H1 (cell line): ENCODE measurements at regions not wholly inside any gene's neighbourhood (a gene's known extent, or its start where the extent isn't known, plus 50 kb on each side); places are given as distances from the start of the nearest gene placed in this dataset.

Experiments used
- CTBP2 ChIP-seq: IDR thresholded peaks from 2 replicates; pipeline ENCODE4 v1.7.0; 2011; ENCODE audit warnings: borderline replicate concordance, mild to moderate bottlenecking, moderate library complexity, mixed read lengths, low read length; ENCODE audit not compliant: insufficient read depth, insufficient read length
- FOSL1 ChIP-seq: IDR thresholded peaks from 2 replicates; pipeline ENCODE4 v1.6.1; 2011; ENCODE audit warnings: mild to moderate bottlenecking, low read depth, low read length, moderate library complexity; ENCODE audit not compliant: insufficient read depth
- TF ChIP-seq, protein P1 (sequence below): fragments of 300-600 bp; sonication (generic); IDR thresholded peaks from 2 replicates; pipeline ENCODE4 v1.7.1; 2012; ENCODE audit warnings: low read length, moderate library complexity, mild to moderate bottlenecking, inconsistent platforms; ENCODE audit not compliant: insufficient replicate concordance

DNA sequence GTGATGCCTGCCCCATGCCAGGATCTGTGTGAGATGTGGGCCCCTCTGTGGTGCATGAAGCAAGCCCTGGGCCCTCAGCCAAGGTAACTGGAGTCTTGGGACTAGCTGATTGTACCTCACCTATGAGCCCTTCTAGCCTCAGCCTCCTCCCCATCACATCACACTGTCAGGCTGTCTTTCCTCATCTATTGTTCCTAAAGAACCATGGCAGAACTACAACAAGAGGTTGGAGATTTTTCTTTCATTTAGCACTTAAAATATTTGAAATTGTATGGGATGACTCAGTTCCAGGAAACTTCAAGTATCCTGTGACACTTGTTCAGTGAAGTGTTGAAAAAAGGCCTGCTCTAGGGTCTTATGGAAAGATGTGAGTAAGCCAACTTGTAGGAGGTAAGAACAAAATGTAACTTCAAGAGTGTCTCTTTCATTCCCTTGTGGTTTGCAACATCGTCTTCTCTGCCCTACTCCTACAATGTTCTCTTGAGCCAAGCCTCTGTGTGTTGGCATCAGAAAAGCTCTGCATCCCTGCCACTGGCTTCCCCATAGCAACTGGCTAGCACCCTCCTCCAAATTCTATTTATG, 58.7 kb upstream of the TIPARP start (continued):
- TF ChIP-seq, protein P1, sequence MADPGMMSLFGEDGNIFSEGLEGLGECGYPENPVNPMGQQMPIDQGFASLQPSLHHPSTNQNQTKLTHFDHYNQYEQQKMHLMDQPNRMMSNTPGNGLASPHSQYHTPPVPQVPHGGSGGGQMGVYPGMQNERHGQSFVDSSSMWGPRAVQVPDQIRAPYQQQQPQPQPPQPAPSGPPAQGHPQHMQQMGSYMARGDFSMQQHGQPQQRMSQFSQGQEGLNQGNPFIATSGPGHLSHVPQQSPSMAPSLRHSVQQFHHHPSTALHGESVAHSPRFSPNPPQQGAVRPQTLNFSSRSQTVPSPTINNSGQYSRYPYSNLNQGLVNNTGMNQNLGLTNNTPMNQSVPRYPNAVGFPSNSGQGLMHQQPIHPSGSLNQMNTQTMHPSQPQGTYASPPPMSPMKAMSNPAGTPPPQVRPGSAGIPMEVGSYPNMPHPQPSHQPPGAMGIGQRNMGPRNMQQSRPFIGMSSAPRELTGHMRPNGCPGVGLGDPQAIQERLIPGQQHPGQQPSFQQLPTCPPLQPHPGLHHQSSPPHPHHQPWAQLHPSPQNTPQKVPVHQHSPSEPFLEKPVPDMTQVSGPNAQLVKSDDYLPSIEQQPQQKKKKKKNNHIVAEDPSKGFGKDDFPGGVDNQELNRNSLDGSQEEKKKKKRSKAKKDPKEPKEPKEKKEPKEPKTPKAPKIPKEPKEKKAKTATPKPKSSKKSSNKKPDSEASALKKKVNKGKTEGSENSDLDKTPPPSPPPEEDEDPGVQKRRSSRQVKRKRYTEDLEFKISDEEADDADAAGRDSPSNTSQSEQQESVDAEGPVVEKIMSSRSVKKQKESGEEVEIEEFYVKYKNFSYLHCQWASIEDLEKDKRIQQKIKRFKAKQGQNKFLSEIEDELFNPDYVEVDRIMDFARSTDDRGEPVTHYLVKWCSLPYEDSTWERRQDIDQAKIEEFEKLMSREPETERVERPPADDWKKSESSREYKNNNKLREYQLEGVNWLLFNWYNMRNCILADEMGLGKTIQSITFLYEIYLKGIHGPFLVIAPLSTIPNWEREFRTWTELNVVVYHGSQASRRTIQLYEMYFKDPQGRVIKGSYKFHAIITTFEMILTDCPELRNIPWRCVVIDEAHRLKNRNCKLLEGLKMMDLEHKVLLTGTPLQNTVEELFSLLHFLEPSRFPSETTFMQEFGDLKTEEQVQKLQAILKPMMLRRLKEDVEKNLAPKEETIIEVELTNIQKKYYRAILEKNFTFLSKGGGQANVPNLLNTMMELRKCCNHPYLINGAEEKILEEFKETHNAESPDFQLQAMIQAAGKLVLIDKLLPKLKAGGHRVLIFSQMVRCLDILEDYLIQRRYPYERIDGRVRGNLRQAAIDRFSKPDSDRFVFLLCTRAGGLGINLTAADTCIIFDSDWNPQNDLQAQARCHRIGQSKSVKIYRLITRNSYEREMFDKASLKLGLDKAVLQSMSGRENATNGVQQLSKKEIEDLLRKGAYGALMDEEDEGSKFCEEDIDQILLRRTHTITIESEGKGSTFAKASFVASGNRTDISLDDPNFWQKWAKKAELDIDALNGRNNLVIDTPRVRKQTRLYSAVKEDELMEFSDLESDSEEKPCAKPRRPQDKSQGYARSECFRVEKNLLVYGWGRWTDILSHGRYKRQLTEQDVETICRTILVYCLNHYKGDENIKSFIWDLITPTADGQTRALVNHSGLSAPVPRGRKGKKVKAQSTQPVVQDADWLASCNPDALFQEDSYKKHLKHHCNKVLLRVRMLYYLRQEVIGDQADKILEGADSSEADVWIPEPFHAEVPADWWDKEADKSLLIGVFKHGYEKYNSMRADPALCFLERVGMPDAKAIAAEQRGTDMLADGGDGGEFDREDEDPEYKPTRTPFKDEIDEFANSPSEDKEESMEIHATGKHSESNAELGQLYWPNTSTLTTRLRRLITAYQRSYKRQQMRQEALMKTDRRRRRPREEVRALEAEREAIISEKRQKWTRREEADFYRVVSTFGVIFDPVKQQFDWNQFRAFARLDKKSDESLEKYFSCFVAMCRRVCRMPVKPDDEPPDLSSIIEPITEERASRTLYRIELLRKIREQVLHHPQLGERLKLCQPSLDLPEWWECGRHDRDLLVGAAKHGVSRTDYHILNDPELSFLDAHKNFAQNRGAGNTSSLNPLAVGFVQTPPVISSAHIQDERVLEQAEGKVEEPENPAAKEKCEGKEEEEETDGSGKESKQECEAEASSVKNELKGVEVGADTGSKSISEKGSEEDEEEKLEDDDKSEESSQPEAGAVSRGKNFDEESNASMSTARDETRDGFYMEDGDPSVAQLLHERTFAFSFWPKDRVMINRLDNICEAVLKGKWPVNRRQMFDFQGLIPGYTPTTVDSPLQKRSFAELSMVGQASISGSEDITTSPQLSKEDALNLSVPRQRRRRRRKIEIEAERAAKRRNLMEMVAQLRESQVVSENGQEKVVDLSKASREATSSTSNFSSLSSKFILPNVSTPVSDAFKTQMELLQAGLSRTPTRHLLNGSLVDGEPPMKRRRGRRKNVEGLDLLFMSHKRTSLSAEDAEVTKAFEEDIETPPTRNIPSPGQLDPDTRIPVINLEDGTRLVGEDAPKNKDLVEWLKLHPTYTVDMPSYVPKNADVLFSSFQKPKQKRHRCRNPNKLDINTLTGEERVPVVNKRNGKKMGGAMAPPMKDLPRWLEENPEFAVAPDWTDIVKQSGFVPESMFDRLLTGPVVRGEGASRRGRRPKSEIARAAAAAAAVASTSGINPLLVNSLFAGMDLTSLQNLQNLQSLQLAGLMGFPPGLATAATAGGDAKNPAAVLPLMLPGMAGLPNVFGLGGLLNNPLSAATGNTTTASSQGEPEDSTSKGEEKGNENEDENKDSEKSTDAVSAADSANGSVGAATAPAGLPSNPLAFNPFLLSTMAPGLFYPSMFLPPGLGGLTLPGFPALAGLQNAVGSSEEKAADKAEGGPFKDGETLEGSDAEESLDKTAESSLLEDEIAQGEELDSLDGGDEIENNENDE = no peak
- no peak for TF ChIP-seq CTBP2
- TF ChIP-seq FOSL1 = no peak
